Mucosa of stomach (tissue), 1 donor: ENCODE measurements at regions not wholly inside any gene's neighbourhood (a gene's known extent, or its start where the extent isn't known, plus 50 kb on each side); places are given as distances from the start of the nearest gene placed in this dataset.
"Not testable (repeated sequence)": the region's sequence is repeated elsewhere in the genome, so short reads cannot be mapped to it uniquely, and the experiment has no call there.

Source experiments
- H3K27me3 ChIP-seq: one replicate; pipeline ENCODE4 v1.7.0; 2013; ENCODE audit warnings: mild to moderate bottlenecking, low read length; ENCODE audit not compliant: control insufficient read depth, insufficient read depth
- H3K36me3 ChIP-seq: one replicate; pipeline ENCODE4 v1.7.0; 2013; ENCODE audit warnings: low read length; ENCODE audit not compliant: control insufficient read depth, insufficient read depth
- H3K4me1 ChIP-seq: one replicate; pipeline ENCODE4 v1.7.0; 2013; ENCODE audit warnings: mild to moderate bottlenecking, low read length; ENCODE audit not compliant: control insufficient read depth, insufficient read depth
- H3K4me3 ChIP-seq: one replicate; pipeline ENCODE4 v1.7.0; 2013; ENCODE audit warnings: low read length
- H3K9ac ChIP-seq: one replicate; pipeline ENCODE4 v1.7.0; 2013; ENCODE audit warnings: mild to moderate bottlenecking, low read length, moderate library complexity
- H3K9me3 ChIP-seq: one replicate; pipeline ENCODE4 v1.7.0; 2013; ENCODE audit warnings: mild to moderate bottlenecking, low read length, moderate library complexity; ENCODE audit not compliant: control insufficient read depth
- donor health status: Pancreatic carcinoma.

DNA sequence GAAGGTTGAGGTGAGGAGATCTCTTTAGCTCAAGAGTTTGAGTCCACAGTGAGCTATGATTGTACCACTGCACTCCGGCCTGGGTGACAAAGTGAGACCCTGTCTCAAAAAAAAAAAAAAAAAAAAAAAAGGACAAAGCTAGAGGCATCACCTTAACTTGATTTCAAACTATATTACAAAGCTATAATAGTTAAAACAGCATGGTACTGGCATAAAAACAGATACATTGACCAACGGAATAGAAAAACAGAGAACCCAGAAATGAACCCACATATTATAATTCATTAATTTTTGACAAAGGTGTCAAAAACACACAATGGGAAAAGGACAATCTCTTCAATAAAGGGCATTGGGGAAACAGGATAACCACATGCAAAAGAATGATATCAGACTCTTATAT is 50.8 kb upstream of the MBOAT1 start:
- Histone ChIP-seq H3K4me1 (peaks cover 8% of the 10 kb centered on the region), H3K9me3 (no peaks in the 10 kb centered on the region), H3K36me3 (no peaks in the 10 kb centered on the region), H3K27me3 (no peaks in the 10 kb centered on the region), H3K4me3 (no peak overlapping the region), H3K9ac (no peak overlapping the region)

- Histone ChIP-seq H3K36me3 (no peaks in the 10 kb centered on the region), H3K27me3 (no peaks in the 10 kb centered on the region), H3K4me1 (peaks cover 8% of the 10 kb centered on the region), H3K9me3 (no peaks in the 10 kb centered on the region), H3K4me3 (no peak overlapping the region), H3K9ac (no peak overlapping the region)
These were observed 53.6 kb upstream of the MBOAT1 start for GRCh38 chr6:20265842-20266241.

GRCh38 chr6:20266851-20267608 is 54.8 kb upstream of the MBOAT1 start:
- peaks cover 8% of the 10 kb centered on the region for H3K4me1 ChIP-seq
- H3K9me3 ChIP-seq: no peaks in the 10 kb centered on the region
- no peaks in the 10 kb centered on the region for H3K27me3 ChIP-seq
- no peak overlapping the region for H3K9ac ChIP-seq
- H3K36me3 ChIP-seq: no peaks in the 10 kb centered on the region
- no peak overlapping the region for H3K4me3 ChIP-seq

DNA sequence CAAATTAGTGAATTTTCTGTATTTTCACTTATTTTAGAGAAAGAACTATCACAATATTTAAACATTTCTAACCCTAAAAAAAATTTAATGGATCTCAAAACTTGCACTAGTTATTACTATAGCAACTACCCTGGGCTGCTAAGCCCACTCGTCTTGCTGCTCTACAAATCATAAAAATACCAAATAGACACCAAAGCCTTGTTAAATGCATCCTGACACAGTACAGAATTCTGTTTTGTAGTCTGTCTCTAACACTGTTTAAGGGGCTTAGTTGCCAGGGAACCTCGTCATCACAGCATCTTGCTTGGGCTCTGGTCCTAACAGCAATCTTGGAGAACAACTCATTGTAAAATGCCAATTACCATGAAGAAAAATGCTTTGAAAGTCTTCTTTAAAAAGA is 56.9 kb upstream of the MBOAT1 start:
- no peaks in the 10 kb centered on the region for H3K27me3 ChIP-seq

DNA sequence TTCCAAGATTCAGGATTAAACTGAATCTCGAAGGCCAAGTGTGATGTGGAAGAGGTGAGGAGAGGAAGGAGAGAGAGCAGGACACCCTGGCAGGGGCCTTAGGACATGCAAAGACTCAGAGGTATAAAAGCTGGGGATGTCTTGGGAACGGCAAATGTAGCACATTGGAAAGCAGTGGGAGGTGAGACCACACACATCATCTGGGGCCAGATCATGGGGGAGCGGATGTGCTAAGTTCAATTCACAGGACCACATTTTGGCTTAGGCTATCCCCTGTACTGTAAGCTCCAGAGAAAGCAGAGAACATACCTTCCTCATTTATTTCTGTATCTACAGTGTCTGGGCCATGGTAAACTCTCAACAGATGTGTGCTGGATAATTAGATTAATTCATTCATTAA is 59.5 kb upstream of the MBOAT1 start:
- Histone ChIP-seq H3K36me3 (no peaks in the 10 kb centered on the region), H3K27me3 (no peaks in the 10 kb centered on the region), H3K9me3 (no peaks in the 10 kb centered on the region), H3K9ac (no peak overlapping the region), H3K4me3 (no peak overlapping the region), H3K4me1 (peaks cover 7% of the 10 kb centered on the region)

More for the DNA sequence above, 56.9 kb upstream of the MBOAT1 start:
- Histone ChIP-seq H3K9me3 (no peaks in the 10 kb centered on the region), H3K4me3 (no peak overlapping the region), H3K36me3 (no peaks in the 10 kb centered on the region), H3K9ac (no peak overlapping the region), H3K4me1 (peaks cover 8% of the 10 kb centered on the region)

DNA sequence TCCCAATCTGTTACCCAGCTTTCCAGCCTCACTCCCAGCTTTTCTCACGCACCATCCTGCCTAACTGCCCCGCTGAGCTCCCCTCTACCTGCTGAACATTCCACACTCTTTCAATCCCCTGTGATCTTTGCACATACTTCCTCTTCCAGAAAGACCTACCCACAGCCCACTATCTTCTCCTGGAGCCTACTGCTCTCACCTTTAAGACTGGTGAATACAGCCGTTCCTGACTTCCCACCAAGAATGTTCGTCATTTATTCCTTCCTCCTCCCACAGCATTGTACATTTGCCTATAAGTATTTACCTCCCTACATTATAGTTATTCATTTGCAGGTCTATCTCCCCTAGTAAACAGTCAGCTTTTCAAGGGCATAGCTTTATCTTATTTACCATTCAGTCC is 61.9 kb upstream of the MBOAT1 start:
- Histone ChIP-seq H3K9ac (no peak overlapping the region), H3K9me3 (no peaks in the 10 kb centered on the region), H3K27me3 (no peaks in the 10 kb centered on the region), H3K4me3 (no peak overlapping the region), H3K4me1 (no peaks in the 10 kb centered on the region), H3K36me3 (no peaks in the 10 kb centered on the region)

DNA sequence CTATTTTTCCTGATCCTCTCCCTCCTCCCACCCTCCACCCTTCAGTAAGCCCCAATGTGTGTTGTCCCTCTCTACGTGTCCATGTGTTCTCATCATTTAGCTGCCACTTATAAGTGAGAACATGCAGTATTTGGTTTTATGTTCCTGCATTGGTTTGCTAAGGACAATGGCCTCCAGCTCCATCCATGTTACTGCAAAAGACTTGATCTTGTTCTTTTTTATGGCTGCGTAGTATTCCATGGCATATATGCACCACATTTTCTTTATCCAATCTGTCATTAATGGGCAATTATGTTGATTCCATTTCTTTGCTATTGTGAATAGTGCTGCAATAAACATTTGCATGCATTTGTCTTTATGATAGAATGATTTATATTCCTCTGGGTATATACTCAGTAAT is 63.6 kb upstream of the MBOAT1 start:
- H3K4me1 ChIP-seq, H3K27me3 ChIP-seq, H3K9me3 ChIP-seq, H3K4me3 ChIP-seq, H3K36me3 ChIP-seq, H3K9ac ChIP-seq: not testable (repeated sequence)

DNA sequence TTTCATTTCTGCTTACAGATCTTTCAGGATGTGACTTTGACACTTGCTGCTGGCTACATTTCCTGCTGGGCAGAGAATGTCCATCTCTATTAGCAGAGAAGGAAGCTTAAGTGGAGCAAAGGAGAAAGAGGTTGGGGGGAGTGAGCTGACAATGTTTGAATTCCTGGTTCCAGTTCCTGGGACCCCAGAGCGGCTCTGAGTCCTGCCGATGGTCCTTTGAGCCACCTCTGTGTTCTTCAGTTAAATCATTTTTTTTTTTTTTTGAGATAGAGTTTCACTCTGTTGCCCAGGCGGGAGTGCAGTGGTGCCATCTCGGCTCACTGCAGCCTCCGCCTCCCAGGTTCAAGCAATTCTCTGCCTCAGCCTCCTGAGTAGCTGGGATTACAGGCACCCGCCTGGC is 65.5 kb upstream of the MBOAT1 start:
- not testable (repeated sequence) for H3K4me3 ChIP-seq, H3K9me3 ChIP-seq, H3K36me3 ChIP-seq, H3K4me1 ChIP-seq, H3K9ac ChIP-seq, H3K27me3 ChIP-seq

GRCh38 chr6:20279051-20279450 is 66.8 kb upstream of the MBOAT1 start:
- H3K4me1 ChIP-seq: no peaks in the 10 kb centered on the region
- no peaks in the 10 kb centered on the region for H3K9me3 ChIP-seq
- H3K36me3 ChIP-seq: no peaks in the 10 kb centered on the region
- no peaks in the 10 kb centered on the region for H3K27me3 ChIP-seq
- no peak overlapping the region for H3K4me3 ChIP-seq
- H3K9ac ChIP-seq: no peak overlapping the region

DNA sequence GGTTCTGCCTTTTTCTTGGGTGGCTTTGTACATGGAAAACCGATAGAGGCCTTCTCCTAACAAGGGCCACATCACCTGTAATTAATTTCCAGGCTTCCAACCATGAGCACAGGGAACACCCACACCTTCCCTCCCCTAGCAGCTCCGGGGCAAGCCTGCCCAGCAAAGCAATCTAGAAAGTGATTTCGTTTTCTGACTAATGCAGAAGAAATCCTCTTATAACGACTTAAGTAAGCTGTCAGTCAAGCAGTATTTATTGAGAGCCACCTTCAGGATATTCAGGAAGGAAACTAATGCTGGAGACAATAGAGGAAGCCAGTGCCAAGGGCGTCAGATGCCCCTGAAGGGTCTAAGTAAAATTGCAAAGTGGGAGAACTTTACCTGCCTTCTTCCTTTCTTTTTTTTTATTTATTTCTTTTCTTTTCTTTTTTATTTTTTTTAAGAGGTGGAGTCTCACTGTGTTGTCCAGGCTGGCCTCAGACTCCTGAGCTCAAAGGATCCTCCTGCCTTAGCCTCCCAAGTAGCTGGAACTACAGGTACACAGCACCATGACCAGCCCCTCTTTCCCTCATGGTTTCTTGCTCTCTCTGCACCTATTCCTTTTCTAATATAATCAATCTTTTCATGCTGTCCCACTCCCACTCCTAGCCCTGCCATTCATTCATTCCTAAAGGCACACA is 67.5 kb upstream of the MBOAT1 start:
- H3K9ac ChIP-seq: no peak overlapping the region
- H3K9me3 ChIP-seq: no peaks in the 10 kb centered on the region
- no peaks in the 10 kb centered on the region for H3K36me3 ChIP-seq
- no peaks in the 10 kb centered on the region for H3K4me1 ChIP-seq
- no peaks in the 10 kb centered on the region for H3K27me3 ChIP-seq
- no peak overlapping the region for H3K4me3 ChIP-seq

DNA sequence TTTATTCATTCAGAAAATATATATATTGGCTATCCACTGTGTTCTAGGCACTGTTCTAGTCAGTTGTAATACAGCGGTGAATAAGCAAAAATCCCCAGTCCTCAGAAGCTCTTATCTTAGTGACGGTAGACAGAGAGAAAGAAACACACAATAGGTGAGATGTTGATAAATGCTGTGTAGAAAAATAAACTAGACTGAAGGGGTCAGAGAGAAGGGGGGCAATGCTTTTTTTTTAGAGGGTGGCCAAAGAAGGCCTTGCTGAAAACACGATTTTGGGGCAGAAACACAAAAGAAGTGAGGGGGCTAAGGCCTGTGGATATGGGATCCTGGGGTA is 68.0 kb upstream of the MBOAT1 start:
- Histone ChIP-seq H3K9ac (no peak overlapping the region), H3K4me3 (no peak overlapping the region), H3K36me3 (no peaks in the 10 kb centered on the region), H3K9me3 (no peaks in the 10 kb centered on the region), H3K4me1 (no peaks in the 10 kb centered on the region), H3K27me3 (no peaks in the 10 kb centered on the region)

- Histone ChIP-seq H3K4me3 (no peak overlapping the region), H3K4me1 (no peaks in the 10 kb centered on the region), H3K9me3 (no peaks in the 10 kb centered on the region)
These were observed 72.4 kb upstream of the MBOAT1 start for GRCh38 chr6:20284672-20285071.

More at GRCh38 chr6:20284672-20285071, 72.4 kb upstream of the MBOAT1 start:
- no peak overlapping the region for H3K9ac ChIP-seq
- no peaks in the 10 kb centered on the region for H3K36me3 ChIP-seq
- no peaks in the 10 kb centered on the region for H3K27me3 ChIP-seq
